GM12891 (cell line): ENCODE measurements at regions not wholly inside any gene's neighbourhood (a gene's known extent, or its start where the extent isn't known, plus 50 kb on each side); places are given as distances from the start of the nearest gene placed in this dataset.

Experiments used
- POLR2A ChIP-seq: IDR thresholded peaks from 2 replicates; pipeline ENCODE4 v1.6.1; 2011; ENCODE audit warnings: low read depth, low read length, control low read depth
- POLR2AphosphoS5 ChIP-seq: IDR thresholded peaks from 2 replicates; pipeline ENCODE4 v1.6.1; 2011; ENCODE audit warnings: low read depth, low read length, control low read depth
- SPI1 ChIP-seq: IDR thresholded peaks from 2 replicates; pipeline ENCODE4 v1.6.1; 2011; ENCODE audit warnings: low read depth, low read length, control low read depth
- TAF1 ChIP-seq: IDR thresholded peaks from 2 replicates; pipeline ENCODE4 v1.6.1; 2011; ENCODE audit warnings: low read depth, low read length, control low read depth

- TF ChIP-seq POLR2A (no peak), POLR2AphosphoS5 (no peak), SPI1 (no peak), TAF1 (no peak)
These were observed 98.0 kb downstream of the ETS2 start for GRCh38 chr21:38903690-38904139.
